K562 (cell line): ENCODE measurements at regions not wholly inside any gene's neighbourhood (a gene's known extent, or its start where the extent isn't known, plus 50 kb on each side); places are given as distances from the start of the nearest gene placed in this dataset.

ENCODE experiments used
- ATAC-seq: fragments of 200-7000 bp; cut with Tn5 transposase; 3 replicates; pipeline ENCODE4 v1.9.1; 2020; ENCODE audit warnings: moderate library complexity
- BruUV-seq: library from RNA; stranded (reverse); fragments of 400-500 nt; replicated peaks from 2 replicates; lab custom pipeline; 2021; lab: Mats Ljungman, UMichigan
- CTCF ChIA-PET: fragments of 300-600 bp; formaldehyde crosslinking; extraction: SDS; loops from one replicate; lab custom pipeline; 2021; ENCODE audit warnings: low intra/inter-chr PET ratio; lab: Yijun Ruan, JAX
- POLR2A ChIA-PET: fragments of 300-600, 350-650 bp; sonication (Branson Sonifier 250); formaldehyde crosslinking; extraction: SDS; loops from one replicate; lab custom pipeline; 2021; ENCODE audit warnings: antibody characterized with exemption, inconsistent platforms; lab: Yijun Ruan, JAX
- DNase-seq, 4 experiments: peaks; one replicate each; pipeline versions ENCODE4 v3.0.0 to v3.0.0-alpha.2; 2011 to 2018; ENCODE audit warnings: low spot score in 3 of 4, mixed read lengths in 3 of 4; ENCODE audit errors: extremely low read depth in 1 of 4
- FAIRE-seq: peaks from 2 replicates; lab custom pipeline; 2011; peaks lifted over from hg19 to GRCh38; lab: Jason Lieb, UNC
- H2AFZ ChIP-seq: 2 replicates; pipeline ENCODE4 v1.6.0; 2011; ENCODE audit warnings: low read depth, low read length, control low read depth, inconsistent platforms
- H3K27ac ChIP-seq: fragments of 200-600 bp; 3 replicates; pipeline ENCODE4 v1.8.0; 2011; ENCODE audit warnings: low read depth, mild to moderate bottlenecking, control low read depth, inconsistent platforms, low read length, moderate library complexity, mixed read lengths; ENCODE audit errors: extremely low read depth
- H3K27me3 ChIP-seq, 2 experiments: fragments of 300-600 bp in 1 of 2; 2 replicates in 1 of 2; 3 replicates in 1 of 2; pipeline versions ENCODE4 v1.6.0 to v1.8.0; 2011; ENCODE audit warnings: inconsistent platforms in 2 of 2, low read length in 2 of 2, mild to moderate bottlenecking in 1 of 2, mixed read lengths in 1 of 2, moderate library complexity in 1 of 2; ENCODE audit not compliant: control insufficient read depth in 2 of 2, insufficient read depth in 2 of 2
- H3K36me3 ChIP-seq: fragments of 300-600 bp; 3 replicates; pipeline ENCODE4 v1.8.0; 2011; ENCODE audit warnings: mild to moderate bottlenecking, low read length, inconsistent platforms; ENCODE audit not compliant: control insufficient read depth, insufficient read depth
- H3K4me1 ChIP-seq, 2 experiments: fragments of 200-600 bp in 1 of 2; replicated peaks in 1 of 2; 2 replicates in 1 of 2; 3 replicates in 1 of 2; pipeline versions ENCODE4 v1.5.1 to v1.8.0; 2011; ENCODE audit warnings: inconsistent platforms in 2 of 2, low read length in 2 of 2, mild to moderate bottlenecking in 1 of 2, mixed read lengths in 1 of 2, moderate library complexity in 1 of 2; ENCODE audit not compliant: control insufficient read depth in 2 of 2, insufficient read depth in 2 of 2
- H3K4me2 ChIP-seq: 2 replicates; pipeline ENCODE4 v1.6.1; 2011; ENCODE audit warnings: low read length, control low read depth, inconsistent platforms, mixed read lengths; ENCODE audit not compliant: insufficient read depth
- H3K4me3 ChIP-seq: fragments of 200-600 bp; sonication (generic), shearing (Covaris generic); 2 replicates; pipeline ENCODE4 v1.5.1; 2016; ENCODE audit warnings: control low read depth, inconsistent platforms
- H3K79me2 ChIP-seq: fragments of 200-600 bp; 3 replicates; pipeline ENCODE4 v1.8.0; 2011; ENCODE audit warnings: low read length, inconsistent platforms; ENCODE audit not compliant: control insufficient read depth, insufficient read depth
- H3K9ac ChIP-seq, 2 experiments: 2 replicates each; pipeline versions ENCODE4 v1.6.0 to v1.6.1; 2011; ENCODE audit warnings: low read depth in 2 of 2, low read length in 2 of 2, control low read depth in 1 of 2, inconsistent platforms in 1 of 2, mild to moderate bottlenecking in 1 of 2, mixed read lengths in 1 of 2; ENCODE audit not compliant: insufficient read depth in 1 of 2
- H3K9me1 ChIP-seq: one replicate; pipeline ENCODE4 v1.6.0; 2011; ENCODE audit warnings: inconsistent platforms, mild to moderate bottlenecking, low read length, moderate library complexity; ENCODE audit not compliant: control insufficient read depth, insufficient read depth
- H3K9me3 ChIP-seq: replicated peaks from 2 replicates; pipeline ENCODE4 v1.5.1; 2011; ENCODE audit warnings: low read depth, low read length, inconsistent platforms; ENCODE audit not compliant: control insufficient read depth, insufficient read depth
- H4K20me1 ChIP-seq: replicated peaks from 2 replicates; pipeline ENCODE4 v1.6.1; 2011; ENCODE audit warnings: low read length, inconsistent platforms, mixed read lengths; ENCODE audit not compliant: control insufficient read depth, insufficient read depth
- BCOR ChIP-seq: fragments of 450-650 bp; IDR thresholded peaks from 2 replicates; pipeline ENCODE4 v1.6.1; 2016
- HNRNPUL1 ChIP-seq: fragments of 200-400 bp; formaldehyde crosslinking; IDR thresholded peaks from 2 replicates; pipeline ENCODE4 v1.6.1; 2017; ENCODE audit warnings: low read length
- MLLT1 ChIP-seq, 2 experiments: fragments of 450-650 bp; IDR thresholded peaks; 2 replicates each; pipeline ENCODE4 v1.6.1; 2016
- NR2C2 ChIP-seq, 2 experiments: fragments of 200-800 bp in 1 of 2; sonication (Bioruptor generic) in 1 of 2; sonication (generic) in 1 of 2; formaldehyde crosslinking in 1 of 2; IDR thresholded peaks; 2 replicates each; pipeline versions ENCODE4 v1.6.1 to v1.8.0; 2016 to 2022; ENCODE audit warnings: mild to moderate bottlenecking in 1 of 2, missing compliant biosample characterization in 1 of 2, missing genetic modification characterization in 1 of 2, missing genetic modification reagents in 1 of 2
- WGBS: fragments of 100-300 bp; shearing (Covaris generic); methylation state at CpG from one replicate; pipeline ENCODE4 v1.1.6; 2016; ENCODE audit warnings: low coverage, mixed read lengths; ENCODE audit not compliant: insufficient coverage; ENCODE audit errors: missing lambda C conversion rate; 5-methylcytosine and 5-hydroxymethylcytosine counted together
- in situ Hi-C: fragments of 300-500 bp; cut with MboI; formaldehyde crosslinking; loops from 4 replicates; pipeline ENCODE4 v1.15.0; 2018; ENCODE audit warnings: inconsistent platforms, mixed read lengths
- intact Hi-C: fragments of 100-400 bp; cut with micrococcal nuclease; formaldehyde crosslinking; loops from 2 replicates; pipeline ENCODE4 v1.14.2; 2022
- TF ChIP-seq, protein P1 (sequence below): sonication (generic); formaldehyde crosslinking; IDR thresholded peaks from 2 replicates; pipeline ENCODE4 v1.8.1; 2023; ENCODE audit warnings: mild to moderate bottlenecking, missing genetic modification reagents

DNA sequence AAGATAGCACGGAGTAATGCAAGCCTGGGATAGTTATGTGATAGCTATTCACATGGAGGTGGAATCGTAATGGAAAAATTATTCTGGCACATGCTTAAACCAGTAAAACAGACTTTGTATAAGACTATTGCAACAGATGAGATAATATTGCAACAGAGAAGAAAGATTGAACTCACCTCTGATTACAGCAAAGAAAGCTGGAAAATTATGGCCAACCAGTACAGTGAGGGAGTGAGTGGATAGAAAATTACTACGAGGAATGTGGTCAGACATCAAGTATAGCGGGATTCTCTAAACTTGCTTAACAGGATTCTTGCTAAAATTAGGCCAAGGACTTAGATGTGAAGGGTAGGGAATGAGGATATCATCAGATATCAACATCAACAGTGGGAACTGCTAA is 397.6 kb upstream of the KLHL1 start:
- no peaks in the 10 kb centered on the region for H3K79me2 ChIP-seq
- FAIRE-seq (no peak), DNase-seq (no peak)
- H3K4me3 ChIP-seq, result no peak overlapping the region
- BruUV-seq, result no TSS peak
- H4K20me1 ChIP-seq, result no peaks in the 10 kb centered on the region
- in situ Hi-C loops, result no loop called here
- POLR2A ChIA-PET, result no interaction called here
- CTCF ChIA-PET, result no interaction called here
- H3K9ac ChIP-seq, result no peak overlapping the region
- no peak overlapping the region for H2AFZ ChIP-seq
- no peaks in the 10 kb centered on the region for H3K27me3 ChIP-seq
- no peaks in the 10 kb centered on the region for H3K9me3 ChIP-seq
- H3K9me1 ChIP-seq, result no peaks in the 10 kb centered on the region
- H3K4me1 ChIP-seq, result no peaks in the 10 kb centered on the region
- no peak overlapping the region for H3K27ac ChIP-seq
- intact Hi-C loops, result no loop called here
- WGBS, result 0% methylated on average over 4 of the region's 4 CpGs
- no peak for TF ChIP-seq BCOR
- no peak for TF ChIP-seq MLLT1 (IDR thresholded peaks at IDR 0.05)
- TF ChIP-seq, all 486 proteins: peak for 0
- H3K36me3 ChIP-seq, result no peaks in the 10 kb centered on the region
- H3K4me2 ChIP-seq, result no peak overlapping the region
- ATAC-seq, result no peak

DNA sequence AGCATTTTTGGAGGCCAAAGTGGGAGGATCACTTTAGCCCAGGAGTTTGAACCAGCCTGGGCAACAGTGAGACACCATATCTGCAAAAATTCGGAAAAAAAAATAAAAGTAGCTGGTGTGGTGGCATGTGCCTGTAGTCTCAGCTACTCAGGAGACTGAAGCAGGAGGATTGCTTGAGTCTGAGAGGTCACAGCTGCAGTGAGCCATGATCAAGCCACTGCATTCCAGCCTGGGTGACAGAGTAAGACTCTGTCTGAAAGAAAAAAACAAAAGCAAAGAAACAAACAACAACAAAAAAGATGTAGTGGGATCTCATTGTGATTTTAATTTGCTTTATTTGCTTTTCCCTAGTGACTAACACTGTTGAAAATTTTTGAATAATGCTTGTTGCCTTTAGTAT is 394.7 kb upstream of the KLHL1 start:
- DNase-seq, result no peak
- Histone ChIP-seq H3K4me3 (no peak overlapping the region), H3K9ac (no peak overlapping the region), H3K4me1 (no peaks in the 10 kb centered on the region), H3K9me1 (no peaks in the 10 kb centered on the region), H4K20me1 (no peaks in the 10 kb centered on the region), H3K4me2 (no peak overlapping the region), H3K36me3 (no peaks in the 10 kb centered on the region), H3K79me2 (no peaks in the 10 kb centered on the region), H3K27ac (no peak overlapping the region), H3K9me3 (no peaks in the 10 kb centered on the region), H3K27me3 (no peaks in the 10 kb centered on the region), H2AFZ (no peak overlapping the region)
- ATAC-seq, result no peak
- intact Hi-C loops (no loop called here), in situ Hi-C loops (no loop called here)
- POLR2A ChIA-PET, result no interaction called here
- BruUV-seq, result no TSS peak
- WGBS, result 0% methylated on average over 1 of the region's 1 CpG
- CTCF ChIA-PET, result no interaction called here
- no peak for FAIRE-seq
- no peak for TF ChIP-seq NR2C2 (CRISPR knock-in tag; IDR thresholded peaks at IDR 0.05)
- TF ChIP-seq NR2C2 (tag; IDR thresholded peaks at IDR 0.05), result no peak
- TF ChIP-seq HNRNPUL1, result no peak
- TF ChIP-seq, protein P1, sequence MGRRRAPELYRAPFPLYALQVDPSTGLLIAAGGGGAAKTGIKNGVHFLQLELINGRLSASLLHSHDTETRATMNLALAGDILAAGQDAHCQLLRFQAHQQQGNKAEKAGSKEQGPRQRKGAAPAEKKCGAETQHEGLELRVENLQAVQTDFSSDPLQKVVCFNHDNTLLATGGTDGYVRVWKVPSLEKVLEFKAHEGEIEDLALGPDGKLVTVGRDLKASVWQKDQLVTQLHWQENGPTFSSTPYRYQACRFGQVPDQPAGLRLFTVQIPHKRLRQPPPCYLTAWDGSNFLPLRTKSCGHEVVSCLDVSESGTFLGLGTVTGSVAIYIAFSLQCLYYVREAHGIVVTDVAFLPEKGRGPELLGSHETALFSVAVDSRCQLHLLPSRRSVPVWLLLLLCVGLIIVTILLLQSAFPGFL (CRISPR knock-in tag), result no peak
